Duodenal mucosa (tissue), 2 donors: ENCODE measurements at regions not wholly inside any gene's neighbourhood (a gene's known extent, or its start where the extent isn't known, plus 50 kb on each side); places are given as distances from the start of the nearest gene placed in this dataset.
"Not testable (repeated sequence)": the region's sequence is repeated elsewhere in the genome, so short reads cannot be mapped to it uniquely, and the experiment has no call there.

ENCODE experiments used
- H3K27ac ChIP-seq: one replicate; pipeline ENCODE4 v1.7.0; 2013; ENCODE audit warnings: low read depth, low read length
- H3K27me3 ChIP-seq, 2 donors: one replicate each; pipeline ENCODE4 v1.7.0; 2013; ENCODE audit warnings: low read length in 2 of 2, control low read depth in 1 of 2; ENCODE audit not compliant: insufficient read depth in 2 of 2, control insufficient read depth in 1 of 2
- H3K36me3 ChIP-seq, 2 donors: one replicate each; pipeline ENCODE4 v1.7.0; 2013; ENCODE audit warnings: low read length in 2 of 2, control low read depth in 1 of 2; ENCODE audit not compliant: insufficient read depth in 2 of 2, control insufficient read depth in 1 of 2
- H3K4me1 ChIP-seq, 2 donors: one replicate each; pipeline ENCODE4 v1.7.0; 2013; ENCODE audit warnings: low read length in 2 of 2, control low read depth in 1 of 2; ENCODE audit not compliant: insufficient read depth in 2 of 2, control insufficient read depth in 1 of 2
- H3K4me3 ChIP-seq, 2 donors: one replicate each; pipeline ENCODE4 v1.7.0; 2013; ENCODE audit warnings: low read length in 2 of 2, low read depth in 1 of 2
- H3K9ac ChIP-seq, 2 donors: one replicate each; pipeline ENCODE4 v1.7.0; 2013; ENCODE audit warnings: low read length in 2 of 2, low read depth in 1 of 2
- H3K9me3 ChIP-seq, 2 donors: one replicate each; pipeline ENCODE4 v1.7.0; 2013; ENCODE audit warnings: low read length in 2 of 2, control low read depth in 1 of 2; ENCODE audit not compliant: control insufficient read depth in 1 of 2

DNA sequence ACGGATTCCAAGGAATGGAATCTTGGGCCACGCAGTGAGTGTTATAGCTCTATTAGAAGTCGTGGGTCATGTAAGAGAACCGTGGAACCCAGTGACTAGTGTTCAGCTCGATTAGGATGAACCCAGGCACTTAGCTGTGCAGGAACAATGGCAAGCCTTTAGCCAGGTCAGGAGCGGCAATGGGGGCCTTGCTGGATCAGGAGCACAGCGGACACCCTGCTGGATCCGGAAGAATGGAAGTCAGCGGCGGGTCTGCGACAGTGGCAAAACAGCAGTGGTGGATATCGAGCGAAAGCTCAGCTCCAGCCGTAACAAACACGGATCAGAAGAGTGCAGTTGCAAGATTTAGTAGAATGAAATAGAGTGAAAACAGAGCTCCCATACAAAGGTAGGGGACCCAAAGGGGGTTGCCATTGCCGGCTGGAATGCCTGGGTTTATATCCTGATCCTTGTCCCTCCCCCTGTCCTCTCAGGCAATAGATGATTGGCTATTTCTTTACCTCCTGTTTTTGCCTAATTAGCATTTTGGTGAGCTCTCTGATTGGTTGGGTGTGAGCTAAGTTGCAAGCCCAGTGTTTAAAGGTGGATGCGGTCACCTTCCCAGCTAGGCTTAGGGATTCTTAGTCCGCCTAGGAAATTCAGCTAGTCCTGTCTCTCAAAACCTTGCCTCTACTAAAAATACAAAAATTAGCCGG lies 618.3 kb upstream of the CBLB start:
- H3K27ac ChIP-seq, H3K9me3 ChIP-seq, H3K4me3 ChIP-seq: not testable (repeated sequence)

DNA sequence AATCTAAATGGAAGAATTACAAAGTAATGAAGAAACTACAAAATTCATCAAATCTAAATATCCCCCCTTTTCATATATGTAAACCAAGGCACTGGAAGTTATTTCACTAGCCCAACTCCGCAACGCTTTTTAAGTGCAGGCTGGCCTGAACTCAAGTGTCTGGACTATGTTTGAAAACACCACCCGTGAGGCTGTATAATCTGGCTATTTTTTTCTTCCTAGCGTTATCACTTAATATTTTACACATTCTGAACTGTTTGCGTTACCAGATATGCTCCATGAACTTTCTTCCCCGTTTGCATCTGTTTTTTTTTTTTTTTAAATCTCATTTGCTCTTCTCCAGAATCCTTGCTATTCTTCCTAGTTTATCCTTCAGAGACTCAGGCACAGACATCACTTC lies 619.5 kb upstream of the CBLB start:
- Histone ChIP-seq H3K27ac (no peak overlapping the region), H3K4me1 (no peaks in the 10 kb centered on the region), H3K9me3 (no peaks in the 10 kb centered on the region), H3K4me3 (no peak overlapping the region), H3K27me3 (no peaks in the 10 kb centered on the region), H3K36me3 (no peaks in the 10 kb centered on the region), H3K9ac (no peak overlapping the region)

More for the DNA sequence above, 618.3 kb upstream of the CBLB start:
- not testable (repeated sequence) for H3K4me1 ChIP-seq, H3K36me3 ChIP-seq, H3K9ac ChIP-seq, H3K27me3 ChIP-seq

DNA sequence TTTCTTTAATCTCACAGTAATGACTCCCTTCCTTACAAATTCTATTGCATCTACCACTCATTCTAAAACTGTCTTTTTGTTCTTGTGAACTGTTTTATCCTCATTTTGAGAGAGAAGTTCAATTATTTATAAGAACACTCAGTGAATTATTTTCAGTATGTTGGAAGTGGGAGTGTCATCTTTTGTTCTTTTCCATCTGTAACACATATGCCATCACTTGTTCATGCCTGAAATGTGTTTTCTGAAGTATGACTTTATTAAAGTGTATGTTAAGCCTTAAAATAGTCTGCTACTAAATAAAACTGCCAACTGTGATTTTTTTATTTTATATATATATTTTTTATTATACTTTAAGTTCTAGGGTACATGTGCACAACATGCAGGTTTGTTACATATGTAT lies 623.0 kb upstream of the CBLB start:
- Histone ChIP-seq H3K27ac (no peak overlapping the region), H3K36me3 (no peaks in the 10 kb centered on the region), H3K27me3 (no peaks in the 10 kb centered on the region), H3K9ac (no peak overlapping the region), H3K4me3 (no peak overlapping the region), H3K4me1 (no peaks in the 10 kb centered on the region), H3K9me3 (no peaks in the 10 kb centered on the region)

DNA sequence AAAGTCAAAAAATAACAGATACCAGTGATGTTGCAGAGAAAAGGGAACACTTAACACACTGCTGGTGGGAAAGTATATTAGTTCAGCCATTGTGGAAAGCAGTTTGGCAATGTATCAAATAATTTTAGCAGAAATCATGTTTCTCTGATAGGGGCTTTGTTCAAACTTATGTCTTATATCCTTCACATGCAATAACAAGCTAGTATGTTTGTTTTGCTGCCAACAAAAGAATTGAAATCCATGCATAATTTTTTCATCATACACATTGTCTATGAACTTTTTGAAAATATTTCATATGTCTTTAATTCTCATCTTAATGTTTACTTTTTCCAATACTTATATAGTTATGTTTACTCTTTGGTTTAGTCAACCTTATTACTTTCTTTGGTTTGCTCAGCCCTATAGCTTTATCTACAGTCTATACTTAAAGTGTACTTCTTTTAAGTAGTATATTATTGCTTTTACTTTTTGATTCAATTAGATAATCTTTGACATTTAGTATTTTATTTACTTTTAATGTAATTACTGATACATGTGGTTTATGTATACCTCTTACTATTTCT lies 639.6 kb upstream of the CBLB start:
- Histone ChIP-seq H3K36me3 (no peaks in the 10 kb centered on the region), H3K9me3 (no peaks in the 10 kb centered on the region)

DNA sequence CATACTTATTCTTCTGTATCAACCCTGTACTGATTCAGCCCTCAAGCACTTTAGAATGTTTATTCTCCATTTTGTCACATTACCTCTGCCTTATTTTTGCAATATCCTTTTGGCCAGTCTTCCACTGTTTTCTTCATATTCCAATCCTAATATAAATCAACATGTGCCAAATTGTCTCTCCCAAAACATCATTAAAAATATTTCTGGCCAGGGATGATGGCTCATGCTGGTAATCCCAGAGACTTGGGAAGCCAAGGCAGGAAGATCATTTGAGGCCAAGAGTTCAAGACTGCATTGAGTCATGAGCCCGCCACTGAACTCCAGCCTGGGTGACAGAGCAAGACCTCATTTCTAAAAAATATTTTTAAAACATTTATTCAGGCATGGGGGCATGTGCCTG lies 641.4 kb upstream of the CBLB start:
- Histone ChIP-seq H3K9ac (no peak overlapping the region), H3K9me3 (no peaks in the 10 kb centered on the region), H3K27ac (no peak overlapping the region)

More for the DNA sequence above, 639.6 kb upstream of the CBLB start:
- H3K27ac ChIP-seq: no peak overlapping the region
- no peak overlapping the region for H3K4me3 ChIP-seq
- no peaks in the 10 kb centered on the region for H3K27me3 ChIP-seq
- no peaks in the 10 kb centered on the region for H3K4me1 ChIP-seq
- no peak overlapping the region for H3K9ac ChIP-seq

DNA sequence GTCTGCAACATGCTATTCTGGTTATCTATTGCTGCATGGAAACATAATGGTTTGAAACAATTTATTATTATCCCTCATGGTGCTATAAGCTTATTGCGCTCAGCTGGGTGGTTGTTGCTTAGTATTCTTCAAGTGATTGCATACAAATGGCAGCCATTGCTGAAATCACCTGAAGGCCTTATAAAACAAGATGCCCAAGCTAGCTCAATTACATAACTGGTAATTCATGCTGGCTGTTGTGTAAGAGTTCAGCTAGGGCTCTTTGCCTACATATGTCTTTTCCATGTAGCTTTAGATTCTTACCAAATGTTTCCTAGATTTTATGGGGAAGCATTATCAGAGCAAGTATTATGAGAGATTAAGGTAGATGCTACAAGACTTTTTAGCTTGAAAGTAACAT lies 644.0 kb upstream of the CBLB start:
- Histone ChIP-seq H3K9ac (no peak overlapping the region), H3K4me1 (no peaks in the 10 kb centered on the region), H3K27me3 (no peaks in the 10 kb centered on the region), H3K9me3 (no peaks in the 10 kb centered on the region), H3K27ac (no peak overlapping the region), H3K36me3 (no peaks in the 10 kb centered on the region), H3K4me3 (no peak overlapping the region)

More for the DNA sequence above, 641.4 kb upstream of the CBLB start:
- Histone ChIP-seq H3K4me1 (no peaks in the 10 kb centered on the region), H3K27me3 (no peaks in the 10 kb centered on the region), H3K4me3 (no peak overlapping the region), H3K36me3 (no peaks in the 10 kb centered on the region)

DNA sequence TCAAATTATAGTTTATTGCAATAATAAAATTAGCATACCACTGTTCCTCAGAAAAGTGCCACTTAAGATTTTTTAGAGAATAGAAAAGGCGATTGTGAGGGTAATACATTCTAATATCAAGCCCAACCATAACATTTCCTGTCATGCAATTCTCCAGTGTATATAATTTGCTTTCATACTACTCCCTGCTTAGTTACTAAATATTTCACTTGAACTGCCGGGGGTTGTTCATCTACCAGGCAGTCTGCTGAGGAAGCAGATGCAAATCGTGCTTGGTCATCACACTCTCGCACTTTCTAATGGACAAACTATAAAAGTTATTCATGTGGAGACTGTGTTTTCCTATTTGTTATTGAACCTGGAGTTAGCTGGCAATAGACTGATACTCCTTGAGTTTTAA lies 645.6 kb upstream of the CBLB start:
- H3K9ac ChIP-seq: no peak overlapping the region
- H3K4me1 ChIP-seq: no peaks in the 10 kb centered on the region
- H3K27me3 ChIP-seq: no peaks in the 10 kb centered on the region
- H3K9me3 ChIP-seq: no peaks in the 10 kb centered on the region
- H3K4me3 ChIP-seq: no peak overlapping the region
- H3K36me3 ChIP-seq: no peaks in the 10 kb centered on the region
- no peak overlapping the region for H3K27ac ChIP-seq

DNA sequence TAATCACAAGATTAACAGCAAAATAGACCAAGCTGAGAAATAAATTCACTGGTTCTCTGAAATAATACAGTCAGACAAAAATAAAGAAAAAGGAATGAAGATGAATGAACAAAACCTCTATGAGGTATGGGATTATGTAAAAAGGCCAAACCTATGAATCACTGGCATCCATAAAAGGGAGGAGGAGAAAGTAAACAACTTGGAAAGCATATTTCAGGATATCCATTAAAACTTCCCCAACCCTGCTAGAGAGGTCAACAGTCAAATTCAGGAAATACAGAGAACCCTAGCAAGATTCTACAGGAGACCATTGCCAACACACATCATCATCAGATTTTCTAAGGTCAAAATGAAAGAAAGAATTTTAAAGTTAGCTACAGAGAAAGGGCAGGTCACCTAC lies 649.7 kb upstream of the CBLB start:
- H3K4me3 ChIP-seq: no peak overlapping the region
- no peak overlapping the region for H3K9ac ChIP-seq
- H3K27me3 ChIP-seq: no peaks in the 10 kb centered on the region
- H3K27ac ChIP-seq: no peak overlapping the region
- H3K4me1 ChIP-seq: no peaks in the 10 kb centered on the region
- H3K9me3 ChIP-seq: no peaks in the 10 kb centered on the region
- H3K36me3 ChIP-seq: no peaks in the 10 kb centered on the region

DNA sequence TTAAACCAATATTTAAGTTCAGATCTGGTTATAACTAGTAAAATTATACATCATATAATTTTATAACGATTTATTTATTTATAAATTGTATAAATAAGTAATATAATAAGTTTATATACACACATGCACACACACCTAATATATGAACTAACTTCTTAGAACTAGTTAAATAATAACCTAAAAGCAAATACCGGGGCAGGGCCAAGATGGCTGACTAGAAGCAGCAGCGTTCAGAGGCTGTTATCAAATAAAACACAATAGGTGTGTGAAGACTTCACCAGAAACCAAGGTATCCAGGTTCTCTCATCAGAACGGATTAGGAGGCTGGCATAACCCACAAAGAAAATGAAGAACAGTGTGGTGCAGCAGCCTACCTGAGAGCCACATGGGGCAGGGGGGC lies 653.6 kb upstream of the CBLB start:
- no peaks in the 10 kb centered on the region for H3K36me3 ChIP-seq
- no peak overlapping the region for H3K9ac ChIP-seq
- no peaks in the 10 kb centered on the region for H3K27me3 ChIP-seq
- no peak overlapping the region for H3K27ac ChIP-seq
- no peaks in the 10 kb centered on the region for H3K4me1 ChIP-seq
- H3K9me3 ChIP-seq: no peaks in the 10 kb centered on the region
- H3K4me3 ChIP-seq: no peak overlapping the region

DNA sequence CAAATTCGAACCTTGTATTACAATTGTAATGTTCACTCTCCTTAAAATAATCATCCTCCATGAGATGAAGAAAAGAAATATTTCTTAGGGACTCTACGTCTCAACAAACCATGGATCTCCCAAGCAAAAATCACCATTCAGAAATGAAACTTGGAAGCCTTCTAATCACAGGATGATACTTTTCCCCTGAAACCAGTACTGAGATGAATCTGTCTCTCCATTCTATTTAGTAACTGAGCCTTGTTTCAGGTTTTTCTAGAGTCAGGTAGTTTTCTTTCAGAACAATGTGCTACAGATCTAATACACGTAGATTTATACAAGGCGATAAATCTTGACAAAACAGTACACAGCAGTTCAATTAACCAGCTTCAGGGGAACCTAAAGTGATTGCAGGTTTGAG lies 660.1 kb upstream of the CBLB start:
- no peak overlapping the region for H3K27ac ChIP-seq
- H3K4me1 ChIP-seq: no peaks in the 10 kb centered on the region
- no peak overlapping the region for H3K9ac ChIP-seq
- no peaks in the 10 kb centered on the region for H3K9me3 ChIP-seq
- no peak overlapping the region for H3K4me3 ChIP-seq
- no peaks in the 10 kb centered on the region for H3K27me3 ChIP-seq
- no peaks in the 10 kb centered on the region for H3K36me3 ChIP-seq
